Peyer's patch (tissue), 4 donors: ENCODE measurements at regions not wholly inside any gene's neighbourhood (a gene's known extent, or its start where the extent isn't known, plus 50 kb on each side); places are given as distances from the start of the nearest gene placed in this dataset.

Experiments
- POLR2A ChIP-seq, 2 donors: fragments of 450-650 bp; IDR thresholded peaks; one replicate each; pipeline ENCODE4 v1.5.1; 2017; ENCODE audit warnings: antibody characterized with exemption in 2 of 2, mild to moderate bottlenecking in 2 of 2, moderate library complexity in 2 of 2
- TF ChIP-seq, protein P1 (sequence below), 6 experiments: fragments of 450-650 bp in 4 of 6; fragments of 200-600 bp in 2 of 6; sonication (generic) in 1 of 6; IDR thresholded peaks; one replicate each; pipeline ENCODE4 v1.5.1; 2017 to 2019; ENCODE audit warnings: antibody characterized with exemption in 6 of 6, mild to moderate bottlenecking in 3 of 6, moderate library complexity in 1 of 6

DNA sequence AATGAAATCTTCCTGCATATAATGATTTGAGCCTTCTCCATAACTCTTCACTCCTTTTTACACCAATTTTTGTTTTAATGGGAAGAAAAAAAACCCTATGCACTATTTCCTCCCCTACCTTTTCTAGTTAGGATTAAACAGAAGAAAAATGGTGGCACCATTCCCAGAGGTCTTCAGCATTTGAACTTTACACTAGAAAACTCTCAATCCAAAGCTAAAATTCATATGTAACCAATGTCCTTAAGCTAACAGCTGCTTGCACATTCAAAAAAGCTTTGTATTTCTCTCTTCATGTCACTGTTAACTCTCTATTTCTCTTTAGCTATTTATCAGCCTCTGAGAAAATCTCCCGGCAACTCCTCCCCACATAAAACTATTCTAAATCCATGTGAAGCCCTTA is 90.3 kb upstream of the UBL3 start:
- TF ChIP-seq POLR2A (IDR thresholded peaks at IDR 0.05), result no peak
- TF ChIP-seq, protein P1, sequence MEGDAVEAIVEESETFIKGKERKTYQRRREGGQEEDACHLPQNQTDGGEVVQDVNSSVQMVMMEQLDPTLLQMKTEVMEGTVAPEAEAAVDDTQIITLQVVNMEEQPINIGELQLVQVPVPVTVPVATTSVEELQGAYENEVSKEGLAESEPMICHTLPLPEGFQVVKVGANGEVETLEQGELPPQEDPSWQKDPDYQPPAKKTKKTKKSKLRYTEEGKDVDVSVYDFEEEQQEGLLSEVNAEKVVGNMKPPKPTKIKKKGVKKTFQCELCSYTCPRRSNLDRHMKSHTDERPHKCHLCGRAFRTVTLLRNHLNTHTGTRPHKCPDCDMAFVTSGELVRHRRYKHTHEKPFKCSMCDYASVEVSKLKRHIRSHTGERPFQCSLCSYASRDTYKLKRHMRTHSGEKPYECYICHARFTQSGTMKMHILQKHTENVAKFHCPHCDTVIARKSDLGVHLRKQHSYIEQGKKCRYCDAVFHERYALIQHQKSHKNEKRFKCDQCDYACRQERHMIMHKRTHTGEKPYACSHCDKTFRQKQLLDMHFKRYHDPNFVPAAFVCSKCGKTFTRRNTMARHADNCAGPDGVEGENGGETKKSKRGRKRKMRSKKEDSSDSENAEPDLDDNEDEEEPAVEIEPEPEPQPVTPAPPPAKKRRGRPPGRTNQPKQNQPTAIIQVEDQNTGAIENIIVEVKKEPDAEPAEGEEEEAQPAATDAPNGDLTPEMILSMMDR (IDR thresholded peaks at IDR 0.05), result no peak
